ENCODE measurements at regions not wholly inside any gene's neighbourhood (a gene's known extent, or its start where the extent isn't known, plus 50 kb on each side); places are given as distances from the start of the nearest gene placed in this dataset.

GRCh38 chr2:21656330-21657075 is 532.7 kb downstream of the TDRD15 start:
- intact Hi-C loops (cut with DNase I), result no loop called here
- no peak for DNase-seq

GRCh38 chr2:21657445-21657844 is 533.7 kb downstream of the TDRD15 start:
- DNase-seq, result no peak
- intact Hi-C loops (cut with DNase I), result no loop called here

- intact Hi-C loops (cut with DNase I), result no loop called here
- DNase-seq, result no peak
These were observed 534.5 kb downstream of the TDRD15 start for GRCh38 chr2:21658269-21658668.

GRCh38 chr2:21658907-21659477 is 535.2 kb downstream of the TDRD15 start:
- no peak for DNase-seq
- intact Hi-C loops (cut with DNase I), result no loop called here

GRCh38 chr2:21664083-21664482 is 540.3 kb downstream of the TDRD15 start:
- intact Hi-C loops (cut with DNase I), result no loop called here
- DNase-seq, result no peak

- DNase-seq, result no peak
- intact Hi-C loops (cut with DNase I), result no loop called here
These were observed 543.9 kb downstream of the TDRD15 start for GRCh38 chr2:21667638-21668037.

- intact Hi-C loops (cut with DNase I), result no loop called here
- no peak for DNase-seq
These were observed 544.4 kb downstream of the TDRD15 start for GRCh38 chr2:21668078-21668710.

GRCh38 chr2:21676041-21676440 is 552.3 kb downstream of the TDRD15 start:
- no peak for DNase-seq
- intact Hi-C loops (cut with DNase I), result no loop called here

GRCh38 chr2:21676676-21677075 is 552.9 kb downstream of the TDRD15 start:
- intact Hi-C loops (cut with DNase I), result no loop called here
- no peak for DNase-seq

- intact Hi-C loops (cut with DNase I), result no loop called here
- no peak for DNase-seq
These were observed 560.1 kb downstream of the TDRD15 start for GRCh38 chr2:21683838-21684237.

GRCh38 chr2:21687589-21687988 is 563.8 kb downstream of the TDRD15 start:
- intact Hi-C loops (cut with DNase I), result no loop called here
- DNase-seq, result no peak

- intact Hi-C loops (cut with DNase I), result no loop called here
- no peak for DNase-seq
These were observed 566.2 kb downstream of the TDRD15 start for GRCh38 chr2:21690005-21690404.

GRCh38 chr2:21693081-21693480 is 569.3 kb downstream of the TDRD15 start:
- intact Hi-C loops (cut with DNase I), result no loop called here
- DNase-seq, result no peak

GRCh38 chr2:21694079-21694878 is 570.5 kb downstream of the TDRD15 start:
- intact Hi-C loops (cut with DNase I), result no loop called here

GRCh38 chr2:21696900-21697299 is 573.1 kb downstream of the TDRD15 start:
- DNase-seq, result no peak
- intact Hi-C loops (cut with DNase I), result no loop called here

More at GRCh38 chr2:21694079-21694878, 570.5 kb downstream of the TDRD15 start:
- no peak for DNase-seq

GRCh38 chr2:21700644-21701043 is 576.9 kb downstream of the TDRD15 start:
- DNase-seq, result no peak
- intact Hi-C loops (cut with DNase I), result no loop called here

GRCh38 chr2:21710031-21710430 is 586.3 kb downstream of the TDRD15 start:
- intact Hi-C loops (cut with DNase I), result no loop called here
- DNase-seq, result no peak

GRCh38 chr2:21710496-21710895 is 586.7 kb downstream of the TDRD15 start:
- intact Hi-C loops (cut with DNase I), result no loop called here
- DNase-seq, result no peak

GRCh38 chr2:21715887-21716286 is 592.1 kb downstream of the TDRD15 start:
- peak in 6 of 10 donors; percentile 6 to 81 (median 52) for DNase-seq
- intact Hi-C loops (cut with DNase I), result no loop called here

- no peak for DNase-seq
- intact Hi-C loops (cut with DNase I), result no loop called here
These were observed 603.3 kb downstream of the TDRD15 start for GRCh38 chr2:21727101-21727500.

GRCh38 chr2:21728133-21728532 is 604.4 kb downstream of the TDRD15 start:
- intact Hi-C loops (cut with DNase I), result no loop called here
- DNase-seq, result no peak

Data from posterior cingulate gyrus (tissue), 11 donors.